Osteoblast (primary cell): ENCODE measurements at regions not wholly inside any gene's neighbourhood (a gene's known extent, or its start where the extent isn't known, plus 50 kb on each side); places are given as distances from the start of the nearest gene placed in this dataset.

Experiments
- DNase-seq: peaks from one replicate; pipeline ENCODE4 v3.0.0; 2011; ENCODE audit warnings: low spot score, mixed read lengths; ENCODE audit not compliant: insufficient read length; ENCODE audit errors: missing footprints
- H2AFZ ChIP-seq: 2 replicates; pipeline ENCODE4 v1.6.0; 2011; ENCODE audit warnings: mild to moderate bottlenecking, low read length
- H3K27ac ChIP-seq: 2 replicates; pipeline ENCODE4 v1.5.1; 2011; ENCODE audit warnings: mild to moderate bottlenecking, low read depth, low read length, moderate library complexity
- H3K27me3 ChIP-seq: 2 replicates; pipeline ENCODE4 v1.6.0; 2012; ENCODE audit warnings: mild to moderate bottlenecking, control low read depth, inconsistent platforms, low read length, moderate library complexity; ENCODE audit not compliant: insufficient read depth
- H3K36me3 ChIP-seq: 2 replicates; pipeline ENCODE4 v1.5.1; 2011; ENCODE audit warnings: mild to moderate bottlenecking, low read length, control low read depth, moderate library complexity; ENCODE audit not compliant: insufficient read depth
- H3K4me1 ChIP-seq: 2 replicates; pipeline ENCODE4 v1.5.1; 2011; ENCODE audit warnings: mild to moderate bottlenecking, low read length, control low read depth, moderate library complexity; ENCODE audit not compliant: insufficient read depth
- H3K4me2 ChIP-seq: 2 replicates; pipeline ENCODE4 v1.6.0; 2011; ENCODE audit warnings: mild to moderate bottlenecking, low read length; ENCODE audit not compliant: insufficient read depth
- H3K4me3 ChIP-seq: fragments of 200-600 bp; sonication (generic); 3 replicates; pipeline ENCODE4 v1.5.1; 2012; ENCODE audit warnings: mild to moderate bottlenecking, low read length, inconsistent platforms; ENCODE audit not compliant: insufficient read depth
- H3K79me2 ChIP-seq: 2 replicates; pipeline ENCODE4 v1.6.0; 2012; ENCODE audit warnings: mild to moderate bottlenecking, low read length, control low read depth, inconsistent platforms; ENCODE audit not compliant: insufficient read depth
- H3K9me3 ChIP-seq: 2 replicates; pipeline ENCODE4 v1.5.1; 2011; ENCODE audit warnings: low read depth, low read length, control low read depth
- H4K20me1 ChIP-seq: 2 replicates; pipeline ENCODE4 v1.6.0; 2012; ENCODE audit warnings: mild to moderate bottlenecking, low read length, control low read depth; ENCODE audit not compliant: insufficient read depth
- CTCF ChIP-seq: IDR thresholded peaks from 2 replicates; pipeline ENCODE4 v1.5.1; 2011; ENCODE audit warnings: mild to moderate bottlenecking, low read depth, low read length, moderate library complexity; ENCODE audit errors: extremely low read depth

- Histone ChIP-seq H3K79me2 (no peaks in the 10 kb centered on the region), H3K27me3 (no peaks in the 10 kb centered on the region), H3K27ac (no peak overlapping the region), H3K4me2 (no peak overlapping the region), H4K20me1 (no peaks in the 10 kb centered on the region), H3K4me1 (no peaks in the 10 kb centered on the region), H3K4me3 (no peak overlapping the region), H3K36me3 (no peaks in the 10 kb centered on the region), H2AFZ (no peak overlapping the region), H3K9me3 (no peaks in the 10 kb centered on the region)
- no peak for DNase-seq
- TF ChIP-seq CTCF = no peak
Measured at GRCh38 chr5:3786891-3787430, 191.3 kb downstream of the IRX1 start.

- Histone ChIP-seq H3K4me1 (no peaks in the 10 kb centered on the region), H4K20me1 (no peaks in the 10 kb centered on the region), H3K79me2 (no peaks in the 10 kb centered on the region), H3K36me3 (no peaks in the 10 kb centered on the region), H3K4me3 (no peak overlapping the region), H3K27ac (no peak overlapping the region), H3K4me2 (no peak overlapping the region), H3K27me3 (no peaks in the 10 kb centered on the region), H2AFZ (no peak overlapping the region), H3K9me3 (no peaks in the 10 kb centered on the region)
- TF ChIP-seq CTCF = no peak
- no peak for DNase-seq
Measured at GRCh38 chr5:3787604-3788003, 192.0 kb downstream of the IRX1 start.

- Histone ChIP-seq H2AFZ (no peak overlapping the region), H3K9me3 (no peaks in the 10 kb centered on the region), H3K4me1 (no peaks in the 10 kb centered on the region), H4K20me1 (no peaks in the 10 kb centered on the region), H3K27ac (no peak overlapping the region), H3K4me2 (no peak overlapping the region), H3K27me3 (no peaks in the 10 kb centered on the region), H3K4me3 (no peak overlapping the region), H3K79me2 (no peaks in the 10 kb centered on the region), H3K36me3 (no peaks in the 10 kb centered on the region)
- no peak for TF ChIP-seq CTCF
- DNase-seq = no peak
Measured at GRCh38 chr5:3789519-3790193, 194.0 kb downstream of the IRX1 start.

DNA sequence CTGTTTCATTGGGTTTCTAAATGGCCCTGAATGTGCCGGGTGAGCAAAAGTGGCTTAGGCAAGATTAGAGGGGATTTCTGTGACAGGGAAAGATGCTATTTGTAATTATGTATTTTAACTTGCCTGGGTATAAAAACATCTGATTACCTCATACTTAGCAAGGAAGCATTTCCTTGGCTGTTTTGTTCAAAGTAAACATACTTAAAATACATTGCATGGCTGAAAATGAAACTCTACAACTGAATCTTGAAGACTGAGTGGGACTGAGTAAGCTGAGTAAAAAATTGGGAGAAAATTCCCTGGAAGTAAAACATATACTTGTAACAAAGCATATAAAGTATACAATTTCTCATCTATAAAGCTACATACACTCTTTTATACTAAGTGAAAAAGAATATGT is 197.5 kb downstream of the IRX1 start:
- Histone ChIP-seq H3K4me2 (no peak overlapping the region), H3K27me3 (no peaks in the 10 kb centered on the region), H3K79me2 (no peaks in the 10 kb centered on the region), H2AFZ (no peak overlapping the region), H3K9me3 (no peaks in the 10 kb centered on the region), H3K4me1 (no peaks in the 10 kb centered on the region), H4K20me1 (no peaks in the 10 kb centered on the region), H3K36me3 (no peaks in the 10 kb centered on the region), H3K4me3 (no peak overlapping the region), H3K27ac (no peak overlapping the region)
- no peak for DNase-seq
- no peak for TF ChIP-seq CTCF
